Lower lobe of right lung (tissue), 2 donors: ENCODE measurements at regions not wholly inside any gene's neighbourhood (a gene's known extent, or its start where the extent isn't known, plus 50 kb on each side); places are given as distances from the start of the nearest gene placed in this dataset.

Experiments
- ATAC-seq, 2 donors: fragments of 200-7000 bp; cut with Tn5 transposase; one replicate each; pipeline ENCODE4 v1.9.1; 2020 to 2022; ENCODE audit warnings: mild to moderate bottlenecking in 2 of 2, moderate library complexity in 2 of 2
- DNase-seq: peaks from one replicate; pipeline ENCODE4 v3.0.0-alpha.2; 2020
- H3K27ac ChIP-seq: fragments of 200-600 bp; one replicate; pipeline ENCODE4 v1.8.0; 2022
- H3K27me3 ChIP-seq: fragments of 200-600 bp; one replicate; pipeline ENCODE4 v1.8.0; 2022; ENCODE audit warnings: low read depth
- H3K36me3 ChIP-seq: fragments of 200-600 bp; one replicate; pipeline ENCODE4 v1.8.0; 2022; ENCODE audit warnings: mild to moderate bottlenecking
- H3K4me1 ChIP-seq: fragments of 200-600 bp; one replicate; pipeline ENCODE4 v1.8.0; 2022
- H3K4me3 ChIP-seq: fragments of 200-600 bp; one replicate; pipeline ENCODE4 v1.8.0; 2022; ENCODE audit warnings: mild to moderate bottlenecking
- H3K9me3 ChIP-seq: fragments of 200-600 bp; one replicate; pipeline ENCODE4 v1.8.0; 2022
- CTCF ChIP-seq: fragments of 200-600 bp; IDR thresholded peaks from one replicate; pipeline ENCODE4 v1.8.0; 2022; ENCODE audit warnings: antibody characterized with exemption, mild to moderate bottlenecking
- intact Hi-C: fragments of 100-400 bp; cut with DNase I; formaldehyde crosslinking; loops from one replicate; pipeline ENCODE4 v1.11.0; 2022
- donor health status: DM: no; HTN: yes; CAD: no; lungs with severe emphysema.

DNA sequence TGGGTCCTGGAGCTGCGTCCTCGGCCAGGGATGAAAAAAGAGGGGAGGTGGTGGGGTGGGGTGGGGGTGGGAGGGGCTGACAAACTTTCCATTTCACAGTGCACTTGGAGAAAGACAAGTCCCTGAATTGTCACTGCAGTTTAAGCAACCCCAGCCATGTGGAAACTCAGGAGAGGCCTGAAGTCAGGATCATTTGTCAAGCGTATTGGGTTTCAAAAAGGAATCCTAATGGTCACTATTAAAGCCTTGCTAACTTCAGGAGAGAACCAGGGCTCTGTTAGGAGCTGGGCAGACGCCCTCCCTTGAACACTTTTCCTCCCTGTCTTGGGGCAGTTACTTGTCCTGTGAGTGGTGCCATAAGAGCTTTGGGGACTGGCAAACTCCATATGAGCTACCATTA, 159.9 kb downstream of the FNDC1 start:
- H3K4me1 ChIP-seq: no peaks in the 10 kb centered on the region
- H3K36me3 ChIP-seq: no peaks in the 10 kb centered on the region
- H3K27me3 ChIP-seq: no peaks in the 10 kb centered on the region
- H3K9me3 ChIP-seq: no peaks in the 10 kb centered on the region
- TF ChIP-seq CTCF: no peak
- H3K4me3 ChIP-seq: no peak overlapping the region
- ATAC-seq (no peak), DNase-seq (no peak)
- no peak overlapping the region for H3K27ac ChIP-seq
- intact Hi-C loops: no loop called here

DNA sequence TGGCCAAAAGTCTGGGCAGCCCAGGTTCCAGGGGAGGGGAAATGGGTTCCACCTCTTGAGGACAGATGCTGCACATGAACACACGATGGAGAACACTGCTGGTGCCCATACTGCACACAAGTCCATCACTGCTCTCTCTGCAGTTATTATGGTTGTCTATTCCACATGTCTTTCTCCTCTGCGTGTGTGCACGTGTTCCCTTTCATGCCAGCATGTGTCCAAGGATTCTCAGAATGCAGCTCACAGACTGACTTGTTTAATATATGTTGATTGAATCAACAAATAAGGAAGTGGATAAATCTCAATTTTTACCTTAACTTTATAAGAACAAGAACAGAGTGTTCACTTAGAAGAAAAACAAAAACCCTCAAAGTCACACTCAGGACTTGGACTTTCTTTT, 158.9 kb downstream of the FNDC1 start:
- Histone ChIP-seq H3K9me3 (no peaks in the 10 kb centered on the region), H3K27ac (no peak overlapping the region), H3K4me3 (no peak overlapping the region), H3K27me3 (no peaks in the 10 kb centered on the region), H3K36me3 (no peaks in the 10 kb centered on the region), H3K4me1 (no peaks in the 10 kb centered on the region)
- no peak for TF ChIP-seq CTCF
- ATAC-seq: no peak
- DNase-seq: no peak
- intact Hi-C loops: no loop called here

DNA sequence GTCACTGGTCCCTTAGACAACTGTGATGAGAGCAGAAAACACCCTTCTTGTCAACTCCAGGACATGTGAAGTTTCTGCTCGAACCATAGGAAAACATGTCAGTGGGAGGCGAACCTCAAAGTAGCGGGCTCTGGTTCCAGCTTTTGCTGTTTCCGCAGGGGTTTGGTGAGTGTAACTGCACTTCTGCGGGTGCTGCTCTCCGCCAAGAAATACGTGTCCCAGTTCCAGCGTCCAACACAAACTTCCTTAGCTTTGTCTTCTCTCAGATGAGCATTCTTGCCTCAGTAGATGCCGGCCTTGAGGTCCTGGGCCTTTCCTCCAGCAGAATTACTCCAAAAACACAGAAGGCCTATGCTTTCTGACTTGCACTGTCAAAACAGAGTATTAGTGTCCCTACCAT, 156.3 kb downstream of the FNDC1 start:
- DNase-seq: no peak
- ATAC-seq: no peak
- no peak for TF ChIP-seq CTCF
- Histone ChIP-seq H3K36me3 (no peaks in the 10 kb centered on the region), H3K4me1 (no peaks in the 10 kb centered on the region), H3K27me3 (no peaks in the 10 kb centered on the region), H3K4me3 (no peak overlapping the region), H3K27ac (no peak overlapping the region), H3K9me3 (no peaks in the 10 kb centered on the region)
- intact Hi-C loops: no loop called here

GRCh38 chr6:159324596-159324995, 155.4 kb downstream of the FNDC1 start:
- Histone ChIP-seq H3K9me3 (no peaks in the 10 kb centered on the region), H3K27me3 (no peaks in the 10 kb centered on the region), H3K36me3 (no peaks in the 10 kb centered on the region), H3K4me3 (no peak overlapping the region), H3K27ac (no peak overlapping the region), H3K4me1 (no peaks in the 10 kb centered on the region)
- intact Hi-C loops: no loop called here
- no peak for ATAC-seq
- DNase-seq: no peak
- TF ChIP-seq CTCF: no peak
